ENCODE measurements at regions not wholly inside any gene's neighbourhood (a gene's known extent, or its start where the extent isn't known, plus 50 kb on each side); places are given as distances from the start of the nearest gene placed in this dataset.

GRCh38 chr1:4371849-4372248 lies 282.6 kb upstream of the AJAP1 start:
- no peak overlapping the region for H3K4me3 ChIP-seq (ENCODE audit: low read depth, low read length)
- no peak for TF ChIP-seq CTCF (IDR thresholded peaks at IDR 0.05; ENCODE audit: borderline replicate concordance, insufficient read depth, low read depth, low read length)

- TF ChIP-seq CTCF (IDR thresholded peaks at IDR 0.05; ENCODE audit: borderline replicate concordance, insufficient read depth, low read depth, low read length), result no peak
- no peak overlapping the region for H3K4me3 ChIP-seq (ENCODE audit: low read depth, low read length)
Measured at GRCh38 chr1:4375812-4376211, 278.6 kb upstream of the AJAP1 start.

- no peak overlapping the region for H3K4me3 ChIP-seq (ENCODE audit: low read depth, low read length)
- TF ChIP-seq CTCF (IDR thresholded peaks at IDR 0.05; ENCODE audit: borderline replicate concordance, insufficient read depth, low read depth, low read length), result no peak
Measured at GRCh38 chr1:4379451-4380175, 274.8 kb upstream of the AJAP1 start.

- H3K4me3 ChIP-seq (ENCODE audit: low read depth, low read length), result no peak overlapping the region
- TF ChIP-seq CTCF (IDR thresholded peaks at IDR 0.05; ENCODE audit: borderline replicate concordance, insufficient read depth, low read depth, low read length), result no peak
Measured at GRCh38 chr1:4380564-4381168, 273.7 kb upstream of the AJAP1 start.

- TF ChIP-seq CTCF (IDR thresholded peaks at IDR 0.05; ENCODE audit: borderline replicate concordance, insufficient read depth, low read depth, low read length), result no peak
- no peak overlapping the region for H3K4me3 ChIP-seq (ENCODE audit: low read depth, low read length)
Measured at GRCh38 chr1:4393191-4393590, 261.2 kb upstream of the AJAP1 start.

- TF ChIP-seq CTCF (IDR thresholded peaks at IDR 0.05; ENCODE audit: borderline replicate concordance, insufficient read depth, low read depth, low read length), result no peak
- no peak overlapping the region for H3K4me3 ChIP-seq (ENCODE audit: low read depth, low read length)
Measured at GRCh38 chr1:4394366-4394765, 260.0 kb upstream of the AJAP1 start.

GRCh38 chr1:4395158-4395557 lies 259.3 kb upstream of the AJAP1 start:
- no peak for TF ChIP-seq CTCF (IDR thresholded peaks at IDR 0.05; ENCODE audit: borderline replicate concordance, insufficient read depth, low read depth, low read length)
- H3K4me3 ChIP-seq (ENCODE audit: low read depth, low read length), result no peak overlapping the region
